GM18868 (cell line): ENCODE measurements at regions not wholly inside any gene's neighbourhood (a gene's known extent, or its start where the extent isn't known, plus 50 kb on each side); places are given as distances from the start of the nearest gene placed in this dataset.
"Not testable (repeated sequence)": the region's sequence is repeated elsewhere in the genome, so short reads cannot be mapped to it uniquely, and the experiment has no call there.

ENCODE experiments used
- ATAC-seq: cut with Tn5 transposase; IDR thresholded peaks from one replicate; pipeline ENCODE4 v1.9.1; 2021; ENCODE audit warnings: mild to moderate bottlenecking, moderate library complexity; ENCODE audit not compliant: unreplicated experiment

- peak; percentile 61 for ATAC-seq
Measured at GRCh38 chr3:150303768-150304167, 104.3 kb upstream of the TSC22D2 start.

GRCh38 chr3:150302246-150302645 is 105.9 kb upstream of the TSC22D2 start:
- ATAC-seq, result no peak

GRCh38 chr3:150300852-150301517 is 107.1 kb upstream of the TSC22D2 start:
- ATAC-seq, result no peak

DNA sequence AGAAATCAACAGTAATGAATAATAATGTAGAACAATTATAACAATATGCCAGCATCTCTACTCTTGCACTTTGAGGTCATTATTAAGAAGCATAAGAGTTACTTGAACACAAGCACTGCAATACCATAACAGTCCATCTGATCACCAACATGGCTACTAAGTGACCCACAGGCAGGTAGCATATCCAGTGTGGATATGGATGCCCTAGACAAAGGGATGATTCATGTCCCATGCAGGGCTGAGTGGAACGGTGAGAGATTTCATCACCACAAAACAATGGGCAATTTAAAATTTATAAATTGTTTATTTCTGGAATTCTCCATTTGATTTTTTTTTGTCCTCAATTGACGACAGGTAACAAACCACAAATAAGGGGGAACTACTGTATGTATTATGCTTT is 107.7 kb upstream of the TSC22D2 start:
- no peak for ATAC-seq

- no peak for ATAC-seq
Measured at GRCh38 chr3:150299201-150299600, 108.9 kb upstream of the TSC22D2 start.

GRCh38 chr3:150296966-150297365 is 111.1 kb upstream of the TSC22D2 start:
- ATAC-seq, result no peak

GRCh38 chr3:150296123-150296735 is 111.9 kb upstream of the TSC22D2 start:
- no peak for ATAC-seq

DNA sequence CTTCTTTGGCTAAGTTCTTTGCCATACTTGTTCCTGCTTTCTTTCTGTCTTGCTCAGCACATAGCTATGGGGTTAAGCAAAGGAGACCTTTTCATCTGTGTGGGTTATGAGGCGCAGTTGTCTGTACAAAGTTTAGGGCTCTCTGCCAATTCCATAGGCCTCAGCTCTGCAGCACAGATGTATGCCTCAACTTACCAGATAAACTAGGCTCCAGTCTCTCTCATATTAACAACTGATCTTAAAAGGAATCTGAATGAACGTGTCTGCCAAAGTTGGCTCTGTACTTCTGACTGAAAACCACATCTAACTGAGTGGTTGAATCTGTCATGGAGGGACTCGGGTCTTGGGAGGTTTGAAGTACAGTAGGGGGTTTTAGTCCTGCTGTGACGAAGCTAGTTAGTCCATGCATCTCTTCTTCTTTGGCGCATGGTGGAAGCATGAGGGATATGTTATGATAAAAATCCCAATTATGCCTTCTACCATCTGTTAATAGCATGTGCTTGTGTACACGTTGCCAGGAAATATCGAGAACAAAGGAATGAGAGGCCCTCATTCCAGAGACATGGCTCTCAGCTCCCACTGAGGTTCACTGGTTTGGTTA is 114.6 kb upstream of the TSC22D2 start:
- no peak for ATAC-seq

GRCh38 chr3:150292891-150293290 is 115.2 kb upstream of the TSC22D2 start:
- ATAC-seq, result no peak

- ATAC-seq, result no peak
Measured at GRCh38 chr3:150291515-150291914, 116.6 kb upstream of the TSC22D2 start.

- peak; percentile 90 for ATAC-seq
Measured at GRCh38 chr3:150286390-150287147, 121.5 kb upstream of the TSC22D2 start.

DNA sequence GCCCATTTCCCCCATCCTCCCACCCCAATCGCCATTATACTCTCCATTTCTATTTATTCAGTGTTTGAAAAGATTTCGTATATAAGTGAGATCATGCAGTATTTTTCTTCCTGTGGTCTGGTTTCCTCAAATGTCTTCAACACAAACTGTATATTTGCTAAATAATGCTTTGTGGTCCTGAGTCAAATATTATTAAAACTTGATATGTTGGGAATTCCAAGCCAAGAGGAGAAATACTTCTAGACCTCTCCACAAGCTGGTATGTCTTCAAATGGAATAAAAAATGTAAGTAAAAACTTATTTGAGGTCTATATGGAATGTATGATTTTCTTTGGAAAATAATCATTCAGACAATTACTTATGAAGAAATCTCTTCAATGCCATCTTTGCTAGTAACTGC is 122.5 kb upstream of the TSC22D2 start:
- no peak for ATAC-seq

GRCh38 chr3:150278843-150279381 is 129.2 kb upstream of the TSC22D2 start:
- ATAC-seq, result no peak

GRCh38 chr3:150278195-150278594 is 129.9 kb upstream of the TSC22D2 start:
- no peak for ATAC-seq

DNA sequence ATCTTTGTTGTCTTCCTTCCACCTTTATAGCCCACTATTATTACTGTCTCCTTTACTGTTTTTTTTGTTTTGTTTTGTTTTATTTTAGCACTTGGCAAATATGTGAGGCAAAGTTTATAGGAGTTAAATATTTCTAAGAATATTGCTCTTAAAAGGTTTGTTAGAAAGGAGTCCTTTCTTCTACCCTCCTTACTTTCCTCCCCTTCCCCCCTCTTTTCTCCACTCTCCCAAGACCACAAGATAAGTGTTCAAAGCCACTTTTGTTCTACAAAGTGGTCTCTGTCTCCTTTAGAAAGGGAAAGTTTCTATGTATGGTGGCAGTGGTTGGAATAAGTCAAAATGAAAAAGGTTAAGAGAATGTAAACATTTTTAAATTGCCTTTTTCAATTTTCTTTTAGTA is 130.7 kb upstream of the TSC22D2 start:
- ATAC-seq, result no peak

DNA sequence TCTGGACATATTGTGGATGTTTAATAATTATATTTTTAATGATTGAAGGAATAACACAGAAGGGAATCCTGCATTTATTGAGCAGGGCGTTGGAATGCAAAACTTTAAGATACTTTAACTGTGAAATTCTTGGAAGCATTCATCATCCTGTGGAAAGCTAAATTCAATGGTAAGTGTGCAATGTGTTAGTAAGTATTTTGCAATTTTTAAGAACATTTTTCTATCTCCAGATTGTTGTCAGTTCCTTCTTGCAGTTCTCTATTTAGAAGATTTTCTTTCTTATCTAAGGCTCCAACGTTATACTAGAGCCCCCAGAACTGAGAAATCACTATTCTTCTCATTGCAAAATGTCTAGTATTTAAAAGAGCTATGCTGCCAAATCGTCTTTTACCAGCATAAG is 132.2 kb upstream of the TSC22D2 start:
- ATAC-seq, result no peak

DNA sequence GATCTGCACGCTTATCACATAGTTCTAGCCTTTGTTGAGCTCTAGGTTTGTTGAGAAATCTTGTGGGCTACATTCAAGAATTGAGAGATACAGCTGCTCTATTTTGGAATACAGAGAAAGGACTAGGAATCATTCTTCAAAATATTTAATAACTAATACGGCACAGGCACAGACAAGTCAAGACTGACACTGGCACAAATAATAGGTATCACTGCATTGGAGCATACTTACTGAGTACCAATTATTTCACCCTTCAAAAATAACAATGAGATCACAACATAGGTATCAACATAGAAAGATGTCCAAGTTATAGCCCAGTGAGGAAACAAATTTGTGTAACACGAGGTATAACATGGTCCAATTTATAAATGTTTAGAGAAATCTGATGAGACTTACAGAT is 133.7 kb upstream of the TSC22D2 start:
- ATAC-seq, result no peak

DNA sequence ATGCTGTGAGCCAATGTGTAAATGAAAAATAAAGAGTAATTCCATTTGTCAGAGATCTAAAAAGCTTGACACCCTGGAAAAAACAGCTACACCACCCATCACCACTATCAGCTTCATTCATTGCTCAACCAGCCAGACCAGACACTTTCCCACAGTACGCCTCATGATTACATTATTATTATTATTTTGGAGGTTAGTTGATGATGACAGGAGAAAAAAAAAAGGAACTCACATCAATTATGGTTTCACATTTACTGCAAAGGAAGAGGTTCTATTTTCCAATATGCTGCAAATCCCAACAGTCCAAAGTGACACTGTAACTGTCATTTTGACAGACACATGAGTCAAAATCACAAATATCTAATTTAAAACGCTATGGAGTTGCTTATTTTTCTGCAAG is 134.7 kb upstream of the TSC22D2 start:
- ATAC-seq, result no peak

- no peak for ATAC-seq
Measured at GRCh38 chr3:150271591-150271960, 136.5 kb upstream of the TSC22D2 start.

- no peak for ATAC-seq
Measured at GRCh38 chr3:150270883-150271590, 137.1 kb upstream of the TSC22D2 start.

- ATAC-seq, result not testable (repeated sequence)
Measured at GRCh38 chr3:150270444-150270843, 137.7 kb upstream of the TSC22D2 start.
